Endothelial cell (in vitro differentiated cells): ENCODE measurements at regions not wholly inside any gene's neighbourhood (a gene's known extent, or its start where the extent isn't known, plus 50 kb on each side); places are given as distances from the start of the nearest gene placed in this dataset.

Experiments used
- DNase-seq: peaks from one replicate; pipeline ENCODE4 v3.0.0; 2021; ENCODE audit warnings: low spot score
- H3K27ac Mint-ChIP-seq: one replicate; pipeline ENCODE4 v1.8.0; 2021; ENCODE audit warnings: mixed read lengths, inconsistent platforms; ENCODE audit not compliant: unreplicated experiment
- H3K27me3 Mint-ChIP-seq: one replicate; pipeline ENCODE4 v1.8.0; 2021; ENCODE audit warnings: mild to moderate bottlenecking, moderate library complexity, mixed read lengths, inconsistent platforms; ENCODE audit not compliant: unreplicated experiment
- H3K36me3 Mint-ChIP-seq: one replicate; pipeline ENCODE4 v1.8.0; 2021; ENCODE audit warnings: mild to moderate bottlenecking, low read depth, mixed read lengths, inconsistent platforms; ENCODE audit not compliant: unreplicated experiment
- H3K4me1 Mint-ChIP-seq: one replicate; pipeline ENCODE4 v1.8.0; 2021; ENCODE audit warnings: mild to moderate bottlenecking, mixed read lengths, inconsistent platforms; ENCODE audit not compliant: unreplicated experiment
- H3K4me3 Mint-ChIP-seq: one replicate; pipeline ENCODE4 v1.8.0; 2021; ENCODE audit warnings: mild to moderate bottlenecking, mixed read lengths, inconsistent platforms; ENCODE audit not compliant: unreplicated experiment
- H3K9me3 Mint-ChIP-seq: one replicate; pipeline ENCODE4 v1.8.0; 2021; ENCODE audit warnings: mixed read lengths, inconsistent platforms; ENCODE audit not compliant: unreplicated experiment
- CTCF ChIP-seq: fragments of 200-600 bp; sonication (generic); IDR thresholded peaks from one replicate; pipeline ENCODE4 v1.5.0; 2021; ENCODE audit warnings: antibody characterized with exemption; ENCODE audit not compliant: unreplicated experiment

GRCh38 chr2:5465859-5466258 is 226.3 kb upstream of the SOX11 start:
- DNase-seq: no peak
- Mint-ChIP-seq H3K27ac (no peak overlapping the region), H3K27me3 (peaks cover 4% of the 10 kb centered on the region), H3K36me3 (no peaks in the 10 kb centered on the region), H3K9me3 (peaks cover 8% of the 10 kb centered on the region), H3K4me3 (no peak overlapping the region), H3K4me1 (no peaks in the 10 kb centered on the region)
- TF ChIP-seq CTCF: no peak

GRCh38 chr2:5467178-5467905 is 224.8 kb upstream of the SOX11 start:
- DNase-seq: no peak
- Mint-ChIP-seq H3K4me1 (no peaks in the 10 kb centered on the region), H3K27me3 (peaks cover 2% of the 10 kb centered on the region), H3K36me3 (no peaks in the 10 kb centered on the region), H3K27ac (no peak overlapping the region), H3K4me3 (no peak overlapping the region), H3K9me3 (no peaks in the 10 kb centered on the region)
- TF ChIP-seq CTCF: no peak

GRCh38 chr2:5472673-5473072 is 219.5 kb upstream of the SOX11 start:
- Mint-ChIP-seq H3K4me1 (no peaks in the 10 kb centered on the region), H3K27me3 (no peaks in the 10 kb centered on the region), H3K27ac (no peak overlapping the region), H3K9me3 (no peaks in the 10 kb centered on the region), H3K4me3 (no peak overlapping the region), H3K36me3 (peaks cover 4% of the 10 kb centered on the region)
- no peak for DNase-seq
- no peak for TF ChIP-seq CTCF

GRCh38 chr2:5473635-5474034 is 218.5 kb upstream of the SOX11 start:
- Mint-ChIP-seq H3K27ac (no peak overlapping the region), H3K27me3 (no peaks in the 10 kb centered on the region), H3K4me1 (no peaks in the 10 kb centered on the region), H3K4me3 (no peak overlapping the region), H3K9me3 (no peaks in the 10 kb centered on the region), H3K36me3 (peaks cover 4% of the 10 kb centered on the region)
- no peak for DNase-seq
- TF ChIP-seq CTCF: no peak

- H3K4me1 Mint-ChIP-seq: peaks cover 4% of the 10 kb centered on the region
- no peak overlapping the region for H3K4me3 Mint-ChIP-seq
- no peak overlapping the region for H3K27ac Mint-ChIP-seq
- H3K36me3 Mint-ChIP-seq: peaks cover 4% of the 10 kb centered on the region
- no peak for TF ChIP-seq CTCF
- DNase-seq: no peak
- H3K27me3 Mint-ChIP-seq: no peaks in the 10 kb centered on the region
- H3K9me3 Mint-ChIP-seq: no peaks in the 10 kb centered on the region
Measured at GRCh38 chr2:5474716-5475115, 217.5 kb upstream of the SOX11 start.
